HepG2 (cell line): ENCODE measurements at regions not wholly inside any gene's neighbourhood (a gene's known extent, or its start where the extent isn't known, plus 50 kb on each side); places are given as distances from the start of the nearest gene placed in this dataset.

Experiments used
- ATAC-seq: fragments of 200-7000 bp; cut with Tn5 transposase; 3 replicates; pipeline ENCODE4 v1.9.1; 2020; ENCODE audit warnings: mild to moderate bottlenecking, moderate library complexity
- BruUV-seq: library from RNA; stranded (reverse); fragments of 400-500 nt; replicated peaks from 2 replicates; lab custom pipeline; 2021; lab: Mats Ljungman, UMichigan
- CTCF ChIA-PET: fragments of 300-600 bp; formaldehyde crosslinking; extraction: SDS; loops from one replicate; lab custom pipeline; 2021; ENCODE audit warnings: low total read pairs, inconsistent platforms, low intra/inter-chr PET ratio; lab: Yijun Ruan, JAX
- POLR2A ChIA-PET: fragments of 350-600 bp; sonication (Branson Sonifier 250); formaldehyde crosslinking; loops from one replicate; lab custom pipeline; 2020; ENCODE audit warnings: antibody characterized with exemption, inconsistent platforms; lab: Yijun Ruan, JAX
- DNase-seq: peaks from one replicate; pipeline ENCODE4 v3.0.0-alpha.2; 2015; ENCODE audit warnings: low spot score
- FAIRE-seq: peaks from 3 replicates; lab custom pipeline; 2011; peaks lifted over from hg19 to GRCh38; lab: Jason Lieb, UNC
- H2AFZ ChIP-seq: one replicate; pipeline ENCODE4 v1.6.1; 2011; ENCODE audit warnings: low read length, inconsistent platforms
- H3K27ac ChIP-seq: fragments of 300-600 bp; 3 replicates; pipeline ENCODE4 v1.8.0; 2011; ENCODE audit warnings: mixed run types, mild to moderate bottlenecking, mixed read lengths, low read length, inconsistent platforms; ENCODE audit not compliant: insufficient read depth; ENCODE audit errors: extremely low read length
- H3K27me3 ChIP-seq, 2 experiments: fragments of 200-600 bp in 1 of 2; 2 replicates in 1 of 2; 3 replicates in 1 of 2; pipeline versions ENCODE4 v1.6.0 to v1.8.0; 2011; ENCODE audit warnings: low read length in 2 of 2, mild to moderate bottlenecking in 2 of 2, moderate library complexity in 2 of 2, inconsistent platforms in 1 of 2; ENCODE audit not compliant: insufficient read depth in 2 of 2, control insufficient read depth in 1 of 2
- H3K36me3 ChIP-seq, 2 experiments: fragments of 200-600 bp in 1 of 2; replicated peaks in 1 of 2; 2 replicates in 1 of 2; 3 replicates in 1 of 2; pipeline versions ENCODE4 v1.5.1 to v1.8.0; 2011; ENCODE audit warnings: low read length in 2 of 2, inconsistent platforms in 1 of 2; ENCODE audit not compliant: insufficient read depth in 2 of 2, control insufficient read depth in 1 of 2
- H3K4me1 ChIP-seq: 2 replicates; pipeline ENCODE4 v1.5.1; 2012; ENCODE audit warnings: low read length, inconsistent platforms; ENCODE audit not compliant: insufficient read depth
- H3K4me2 ChIP-seq: 2 replicates; pipeline ENCODE4 v1.6.0; 2011; ENCODE audit warnings: low read depth, low read length, inconsistent platforms
- H3K4me3 ChIP-seq, 3 experiments: fragments of 200-600 bp in 1 of 3; sonication (generic), shearing (Covaris generic) in 1 of 3; replicated peaks in 1 of 3; 2 replicates each; pipeline ENCODE4 v1.5.1; 2011 to 2016; ENCODE audit warnings: low read length in 3 of 3, inconsistent platforms in 2 of 3, low read depth in 2 of 3, mild to moderate bottlenecking in 2 of 3, control low read depth in 1 of 3, mixed read lengths in 1 of 3; ENCODE audit not compliant: insufficient read depth in 1 of 3
- H3K79me2 ChIP-seq: one replicate; pipeline ENCODE4 v1.6.1; 2011; ENCODE audit warnings: low read length, inconsistent platforms; ENCODE audit not compliant: insufficient read depth
- H3K9ac ChIP-seq: 2 replicates; pipeline ENCODE4 v1.6.0; 2011; ENCODE audit warnings: mild to moderate bottlenecking, low read depth, low read length, inconsistent platforms; ENCODE audit not compliant: insufficient read depth
- H3K9me3 ChIP-seq: 2 replicates; pipeline ENCODE4 v1.5.1; 2012; ENCODE audit warnings: mild to moderate bottlenecking, low read length
- H4K20me1 ChIP-seq: 2 replicates; pipeline ENCODE4 v1.6.0; 2011; ENCODE audit warnings: inconsistent platforms, mild to moderate bottlenecking, low read length, moderate library complexity; ENCODE audit not compliant: insufficient read depth
- CHD2 ChIP-seq: IDR thresholded peaks from 2 replicates; pipeline ENCODE4 v1.6.1; 2011; ENCODE audit warnings: low read depth, low read length, improper control_type of control experiment
- EHMT2 ChIP-seq: fragments of 200-600 bp; sonication (generic); IDR thresholded peaks from 2 replicates; pipeline ENCODE4 v1.7.0; 2017; ENCODE audit warnings: antibody characterized with exemption, low read depth, low read length, borderline replicate concordance
- GATAD1 ChIP-seq: IDR thresholded peaks from 2 replicates; pipeline ENCODE4 v1.6.1; 2016; ENCODE audit warnings: missing genetic modification reagents, missing compliant biosample characterization
- KMT2A ChIP-seq: sonication (generic); formaldehyde crosslinking; IDR thresholded peaks from 2 replicates; pipeline ENCODE4 v1.4.0; 2020; ENCODE audit warnings: missing genetic modification reagents
- MAZ ChIP-seq, 2 experiments: sonication (generic) in 1 of 2; formaldehyde crosslinking in 1 of 2; IDR thresholded peaks; 2 replicates each; pipeline versions ENCODE4 v1.5.0 to v1.6.1; 2012 to 2020; ENCODE audit warnings: low read depth in 2 of 2, mild to moderate bottlenecking in 2 of 2, borderline replicate concordance in 1 of 2, improper control_type of control experiment in 1 of 2, low read length in 1 of 2, missing genetic modification reagents in 1 of 2, moderate library complexity in 1 of 2
- MEIS1 ChIP-seq: sonication (generic); formaldehyde crosslinking; IDR thresholded peaks from 2 replicates; pipeline ENCODE4 v1.9.0; 2021; ENCODE audit warnings: mild to moderate bottlenecking, missing genetic modification reagents, moderate library complexity, borderline replicate concordance
- PRPF4 ChIP-seq: fragments of 200-400 bp; formaldehyde crosslinking; IDR thresholded peaks from 2 replicates; pipeline ENCODE4 v1.6.1; 2016; ENCODE audit warnings: low read length, low read depth; ENCODE audit not compliant: poor library complexity, severe bottlenecking
- SIX1 ChIP-seq: sonication (generic); formaldehyde crosslinking; IDR thresholded peaks from 2 replicates; pipeline ENCODE4 v1.4.0; 2020; ENCODE audit warnings: missing genetic modification reagents, borderline replicate concordance
- ZNF333 ChIP-seq: sonication (generic); formaldehyde crosslinking; IDR thresholded peaks from 2 replicates; pipeline ENCODE4 v1.4.0; 2020; ENCODE audit warnings: mild to moderate bottlenecking, missing genetic modification reagents, borderline replicate concordance
- ZNF383 ChIP-seq: sonication (generic); formaldehyde crosslinking; IDR thresholded peaks from 2 replicates; pipeline ENCODE4 v1.4.0; 2020; ENCODE audit warnings: missing genetic modification reagents, mild to moderate bottlenecking, borderline replicate concordance
- ZNF431 ChIP-seq: sonication (generic); formaldehyde crosslinking; IDR thresholded peaks from 2 replicates; pipeline ENCODE4 v1.9.0; 2022; ENCODE audit warnings: missing genetic modification reagents, low read depth, mild to moderate bottlenecking, borderline replicate concordance
- ZNF749 ChIP-seq: sonication (generic); formaldehyde crosslinking; IDR thresholded peaks from 2 replicates; pipeline ENCODE4 v1.8.0; 2022; ENCODE audit warnings: mild to moderate bottlenecking, missing genetic modification reagents, moderate library complexity, borderline replicate concordance
- WGBS: methylation state at CpG from one replicate; pipeline ENCODE4 v1.1.6; 2017; ENCODE audit warnings: low lambda C conversion rate; 5-methylcytosine and 5-hydroxymethylcytosine counted together
- in situ Hi-C: cut with HindIII; loops from 2 replicates; pipeline ENCODE4 v1.10.0; 2017; ENCODE audit warnings: low pct_unique_long_range_greater_than_20kb; ENCODE audit not compliant: extremely low pct_ligation_motif_present
- intact Hi-C: fragments of 100-400 bp; cut with micrococcal nuclease; formaldehyde crosslinking; loops from one replicate; pipeline ENCODE4 v1.10.0; 2022; ENCODE audit not compliant: unreplicated experiment
- TF ChIP-seq, protein P1 (sequence below): IDR thresholded peaks from 2 replicates; pipeline ENCODE4 v1.6.1; 2016; ENCODE audit warnings: missing biosample characterization, missing genetic modification reagents, low read depth
- TF ChIP-seq, protein P2 (sequence below): IDR thresholded peaks from 2 replicates; pipeline ENCODE4 v1.6.1; 2016; ENCODE audit warnings: low read depth

DNA sequence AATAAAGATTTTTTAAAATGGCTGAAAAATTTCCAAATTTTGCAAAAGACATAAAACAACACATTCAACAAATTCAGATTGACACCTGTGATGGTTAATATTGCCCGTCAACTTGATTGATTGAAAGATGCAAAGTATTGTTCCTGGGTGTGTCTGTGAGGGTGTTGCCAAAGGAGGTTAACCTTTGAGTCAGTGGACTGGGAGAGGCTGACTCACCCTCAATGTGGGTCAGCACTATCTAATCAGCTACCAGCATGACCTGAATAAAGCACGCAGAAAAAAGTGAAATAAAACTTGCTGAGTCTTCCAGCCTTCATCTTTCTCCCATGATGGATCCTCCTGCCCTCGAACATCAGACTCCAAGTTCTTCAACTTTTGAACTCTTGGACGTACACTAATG, 868.0 kb upstream of the CTNND2 start:
- H3K9me3 ChIP-seq: peaks cover 52% of the 10 kb centered on the region
- no peak for FAIRE-seq
- ChIA-PET POLR2A (no interaction called here), CTCF (no interaction called here)
- no peaks in the 10 kb centered on the region for H3K36me3 ChIP-seq
- H3K27me3 ChIP-seq: no peaks in the 10 kb centered on the region
- H3K4me1 ChIP-seq: no peaks in the 10 kb centered on the region
- no peak for DNase-seq
- BruUV-seq: no TSS peak
- intact Hi-C loops (no loop called here), in situ Hi-C loops (no loop called here)
- H2AFZ ChIP-seq: no peak overlapping the region
- ATAC-seq: no peak
- H3K27ac ChIP-seq: no peak overlapping the region
- H3K4me3 ChIP-seq: no peak overlapping the region
- TF ChIP-seq ZNF749: no peak
- no peak for TF ChIP-seq CHD2
- TF ChIP-seq, protein P1, sequence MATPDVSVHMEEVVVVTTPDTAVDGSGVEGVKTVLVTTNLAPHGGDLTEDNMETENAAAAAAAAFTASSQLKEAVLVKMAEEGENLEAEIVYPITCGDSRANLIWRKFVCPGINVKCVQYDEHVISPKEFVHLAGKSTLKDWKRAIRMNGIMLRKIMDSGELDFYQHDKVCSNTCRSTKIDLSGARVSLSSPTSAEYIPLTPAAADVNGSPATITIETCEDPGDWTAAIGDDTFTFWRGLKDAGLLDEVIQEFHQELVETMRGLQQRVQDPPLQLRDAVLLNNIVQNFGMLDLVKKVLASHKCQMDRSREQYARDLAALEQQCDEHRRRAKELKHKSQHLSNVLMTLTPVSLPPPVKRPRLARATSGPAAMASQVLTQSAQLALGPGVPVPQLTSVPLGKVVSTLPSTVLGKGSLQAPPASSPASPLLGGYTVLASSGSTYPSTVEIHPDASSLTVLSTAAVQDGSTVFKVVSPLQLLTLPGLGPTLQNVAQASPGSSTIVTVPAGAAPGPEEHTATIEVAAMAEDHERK (CRISPR knock-in tag): no peak
- TF ChIP-seq KMT2A (CRISPR knock-in tag): no peak
- TF ChIP-seq ZNF431 (CRISPR knock-in tag): no peak
- no peak for TF ChIP-seq GATAD1 (CRISPR knock-in tag)
- no peak for TF ChIP-seq PRPF4
- no peak for TF ChIP-seq ZNF383 (CRISPR knock-in tag)
- no peak for TF ChIP-seq EHMT2
- no peak for TF ChIP-seq MAZ (IDR thresholded peaks at IDR 0.05; ENCODE audit: borderline replicate concordance, low read depth, low read length)
- no peak for TF ChIP-seq MAZ (CRISPR knock-in tag; IDR thresholded peaks at IDR 0.05; ENCODE audit: low read depth)
- TF ChIP-seq SIX1 (CRISPR knock-in tag): no peak
- no peak for TF ChIP-seq ZNF333 (CRISPR knock-in tag)
- TF ChIP-seq MEIS1 (CRISPR knock-in tag): no peak
- TF ChIP-seq, protein P2, sequence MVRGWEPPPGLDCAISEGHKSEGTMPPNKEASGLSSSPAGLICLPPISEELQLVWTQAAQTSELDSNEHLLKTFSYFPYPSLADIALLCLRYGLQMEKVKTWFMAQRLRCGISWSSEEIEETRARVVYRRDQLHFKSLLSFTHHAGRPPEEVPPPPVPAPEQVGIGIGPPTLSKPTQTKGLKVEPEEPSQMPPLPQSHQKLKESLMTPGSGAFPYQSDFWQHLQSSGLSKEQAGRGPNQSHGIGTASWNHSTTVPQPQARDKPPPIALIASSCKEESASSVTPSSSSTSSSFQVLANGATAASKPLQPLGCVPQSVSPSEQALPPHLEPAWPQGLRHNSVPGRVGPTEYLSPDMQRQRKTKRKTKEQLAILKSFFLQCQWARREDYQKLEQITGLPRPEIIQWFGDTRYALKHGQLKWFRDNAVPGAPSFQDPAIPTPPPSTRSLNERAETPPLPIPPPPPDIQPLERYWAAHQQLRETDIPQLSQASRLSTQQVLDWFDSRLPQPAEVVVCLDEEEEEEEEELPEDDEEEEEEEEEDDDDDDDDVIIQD: no peak
- H4K20me1 ChIP-seq: no peaks in the 10 kb centered on the region
- H3K79me2 ChIP-seq: no peaks in the 10 kb centered on the region
- H3K4me2 ChIP-seq: no peak overlapping the region
- 3% methylated on average over 4 of the region's 4 CpGs for WGBS
- no peak overlapping the region for H3K9ac ChIP-seq
